Transverse colon (tissue), 4 donors: ENCODE measurements at regions not wholly inside any gene's neighbourhood (a gene's known extent, or its start where the extent isn't known, plus 50 kb on each side); places are given as distances from the start of the nearest gene placed in this dataset.

Source experiments
- DNase-seq: peaks from one replicate; pipeline ENCODE4 v3.0.0-alpha.2; 2019
- H3K27ac ChIP-seq, 4 donors: fragments of 200-600 bp; sonication (generic); 2 replicates each; pipeline ENCODE4 v1.5.1; 2016 to 2018; ENCODE audit warnings: inconsistent platforms in 4 of 4
- H3K27me3 ChIP-seq: fragments of 200-600 bp; sonication (generic); 2 replicates; pipeline ENCODE4 v1.5.1; 2017; ENCODE audit warnings: inconsistent platforms
- H3K36me3 ChIP-seq, 4 donors: fragments of 200-600 bp; sonication (generic); 2 replicates each; pipeline ENCODE4 v1.5.1; 2017 to 2019; ENCODE audit warnings: inconsistent platforms in 4 of 4
- H3K4me1 ChIP-seq, 4 donors: fragments of 200-600 bp; sonication (generic); 2 replicates each; pipeline ENCODE4 v1.5.1; 2017 to 2020; ENCODE audit warnings: inconsistent platforms in 4 of 4
- H3K4me3 ChIP-seq, 4 donors: fragments of 200-600 bp; sonication (generic); 1 replicate in 1 of 4; 2 replicates in 3 of 4; pipeline versions ENCODE4 v1.5.1 to v1.6.1; 2017 to 2019; ENCODE audit warnings: inconsistent platforms in 4 of 4
- H3K9me3 ChIP-seq, 2 donors: fragments of 200-600 bp; sonication (generic); 2 replicates each; pipeline ENCODE4 v1.5.1; 2017 to 2019; ENCODE audit warnings: inconsistent platforms in 2 of 2
- EP300 ChIP-seq: sonication (generic); formaldehyde crosslinking; IDR thresholded peaks from one replicate; pipeline ENCODE4 v1.6.1; 2017; ENCODE audit warnings: antibody characterized with exemption, low read depth
- POLR2A ChIP-seq: fragments of 450-650 bp; IDR thresholded peaks from one replicate; pipeline ENCODE4 v1.6.1; 2016; ENCODE audit warnings: antibody characterized with exemption, mild to moderate bottlenecking, moderate library complexity
- POLR2AphosphoS5 ChIP-seq, 3 donors: sonication (generic); formaldehyde crosslinking; IDR thresholded peaks; one replicate each; pipeline ENCODE4 v1.6.1; 2016; ENCODE audit warnings: antibody characterized with exemption in 3 of 3
- WGBS, 2 donors: methylation state at CpG; one replicate each; pipeline ENCODE4 v1.1.5; 2018; ENCODE audit warnings: low coverage in 1 of 2; 5-methylcytosine and 5-hydroxymethylcytosine counted together
- in situ Hi-C, 4 donors: fragments of 200-750 bp; cut with MboI; loops; one replicate each; pipeline versions ENCODE4 v1.15.0 to v1.15.1; 2017; ENCODE audit warnings: low sequenced_read_pairs in 3 of 4, low pct_ligation_motif_present in 1 of 4, low pct_unique_long_range_greater_than_20kb in 1 of 4
- intact Hi-C: fragments of 100-400 bp; cut with DNase I; formaldehyde crosslinking; loops from one replicate; pipeline ENCODE4 v1.15.1; 2023; ENCODE audit warnings: low total_unique reads
- TF ChIP-seq, protein P1 (sequence below), 5 experiments: fragments of 200-600 bp in 3 of 5; fragments of 450-650 bp in 2 of 5; sonication (generic) in 3 of 5; IDR thresholded peaks; 1 replicate in 2 of 5; 2 replicates in 3 of 5; pipeline ENCODE4 v1.5.1; 2016 to 2017; ENCODE audit warnings: antibody characterized with exemption in 5 of 5, inconsistent platforms in 3 of 5, mild to moderate bottlenecking in 2 of 5, moderate library complexity in 1 of 5

GRCh38 chr9:32875748-32876147 is 92.4 kb downstream of the TMEM215 start:
- WGBS, 2 donors: 38 to 57% methylated on average over 3 of the region's 3 CpGs
- no peak overlapping the region for H3K27ac ChIP-seq
- no peaks in the 10 kb centered on the region for H3K4me1 ChIP-seq
- no peaks in the 10 kb centered on the region for H3K9me3 ChIP-seq
- intact Hi-C loops (no loop called here), in situ Hi-C loops (no loop called here)
- TF ChIP-seq EP300 (no peak), POLR2A (no peak)
- TF ChIP-seq, protein P1, sequence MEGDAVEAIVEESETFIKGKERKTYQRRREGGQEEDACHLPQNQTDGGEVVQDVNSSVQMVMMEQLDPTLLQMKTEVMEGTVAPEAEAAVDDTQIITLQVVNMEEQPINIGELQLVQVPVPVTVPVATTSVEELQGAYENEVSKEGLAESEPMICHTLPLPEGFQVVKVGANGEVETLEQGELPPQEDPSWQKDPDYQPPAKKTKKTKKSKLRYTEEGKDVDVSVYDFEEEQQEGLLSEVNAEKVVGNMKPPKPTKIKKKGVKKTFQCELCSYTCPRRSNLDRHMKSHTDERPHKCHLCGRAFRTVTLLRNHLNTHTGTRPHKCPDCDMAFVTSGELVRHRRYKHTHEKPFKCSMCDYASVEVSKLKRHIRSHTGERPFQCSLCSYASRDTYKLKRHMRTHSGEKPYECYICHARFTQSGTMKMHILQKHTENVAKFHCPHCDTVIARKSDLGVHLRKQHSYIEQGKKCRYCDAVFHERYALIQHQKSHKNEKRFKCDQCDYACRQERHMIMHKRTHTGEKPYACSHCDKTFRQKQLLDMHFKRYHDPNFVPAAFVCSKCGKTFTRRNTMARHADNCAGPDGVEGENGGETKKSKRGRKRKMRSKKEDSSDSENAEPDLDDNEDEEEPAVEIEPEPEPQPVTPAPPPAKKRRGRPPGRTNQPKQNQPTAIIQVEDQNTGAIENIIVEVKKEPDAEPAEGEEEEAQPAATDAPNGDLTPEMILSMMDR (IDR thresholded peaks at IDR 0.05): no peak
- H3K4me3 ChIP-seq: no peak overlapping the region
- DNase-seq: no peak
- no peaks in the 10 kb centered on the region for H3K27me3 ChIP-seq
- no peaks in the 10 kb centered on the region for H3K36me3 ChIP-seq

DNA sequence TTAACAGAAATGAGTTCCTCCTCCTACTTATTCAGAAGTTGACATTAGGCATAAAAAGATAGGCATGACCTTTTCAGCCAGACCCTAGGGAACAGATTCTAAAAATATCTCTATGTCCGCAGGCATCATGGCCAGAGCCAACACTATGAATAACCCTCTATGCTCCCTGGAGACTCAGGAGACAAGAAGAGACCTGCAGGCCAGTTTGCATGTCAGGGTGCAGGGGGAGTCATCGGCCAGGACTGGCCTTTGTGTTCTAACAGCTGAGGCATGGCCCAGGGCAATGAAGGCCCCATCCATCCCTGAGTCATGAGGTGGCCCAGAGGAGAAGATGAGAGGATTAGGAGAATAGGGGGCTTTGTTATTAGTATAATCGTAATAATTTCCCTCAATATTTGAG is 93.8 kb downstream of the TMEM215 start:
- no peak for DNase-seq
- Histone ChIP-seq H3K27ac (no peak overlapping the region), H3K4me3 (no peak overlapping the region), H3K27me3 (no peaks in the 10 kb centered on the region), H3K9me3 (no peaks in the 10 kb centered on the region), H3K36me3 (no peaks in the 10 kb centered on the region), H3K4me1 (no peaks in the 10 kb centered on the region)
- WGBS, 2 donors: 56% methylated on average over 3 of the region's 3 CpGs; no CpG with 5 or more reads in 1 of the 2 donors
- TF ChIP-seq POLR2A (no peak), EP300 (no peak), POLR2AphosphoS5 (IDR thresholded peaks at IDR 0.05) (no peak)
- TF ChIP-seq, protein P1 (IDR thresholded peaks at IDR 0.05): no peak
- in situ Hi-C loops: no loop called here
- intact Hi-C loops: no loop called here

GRCh38 chr9:32877639-32878217 is 94.4 kb downstream of the TMEM215 start:
- no peaks in the 10 kb centered on the region for H3K4me1 ChIP-seq
- no peaks in the 10 kb centered on the region for H3K9me3 ChIP-seq
- in situ Hi-C loops (no loop called here), intact Hi-C loops (no loop called here)
- no peaks in the 10 kb centered on the region for H3K36me3 ChIP-seq
- no peaks in the 10 kb centered on the region for H3K27me3 ChIP-seq
- H3K27ac ChIP-seq: no peak overlapping the region
- no peak for DNase-seq
- no peak overlapping the region for H3K4me3 ChIP-seq
- TF ChIP-seq POLR2AphosphoS5 (IDR thresholded peaks at IDR 0.05): no peak
- WGBS, 2 donors: 71 to 80% methylated on average over 1 to 6 of the region's 6 CpGs

GRCh38 chr9:32879335-32879734 is 96.0 kb downstream of the TMEM215 start:
- Histone ChIP-seq H3K27me3 (no peaks in the 10 kb centered on the region), H3K4me1 (no peaks in the 10 kb centered on the region), H3K36me3 (no peaks in the 10 kb centered on the region), H3K27ac (no peak overlapping the region), H3K4me3 (no peak overlapping the region), H3K9me3 (no peaks in the 10 kb centered on the region)
- intact Hi-C loops: no loop called here
- TF ChIP-seq EP300: no peak
- TF ChIP-seq, protein P1 (IDR thresholded peaks at IDR 0.05): no peak
- TF ChIP-seq POLR2A: no peak
- no peak for TF ChIP-seq POLR2AphosphoS5 (IDR thresholded peaks at IDR 0.05)
- in situ Hi-C loops: no loop called here
- DNase-seq: no peak
- 56 to 60% methylated on average over 1 to 6 of the region's 6 CpGs for WGBS, 2 donors

GRCh38 chr9:32881948-32882347 is 98.6 kb downstream of the TMEM215 start:
- H3K27ac ChIP-seq: no peak overlapping the region
- in situ Hi-C loops (loop anchor here in 1 of 4 donors (10.0 kb wide), 1 partner anchor 57 kb away; no protein-coding TSS in a partner anchor), intact Hi-C loops (no loop called here)
- no peak for TF ChIP-seq POLR2AphosphoS5 (IDR thresholded peaks at IDR 0.05)
- TF ChIP-seq EP300: no peak
- TF ChIP-seq POLR2A: no peak
- TF ChIP-seq, protein P1 (IDR thresholded peaks at IDR 0.05): no peak
- no peaks in the 10 kb centered on the region for H3K4me1 ChIP-seq
- no peaks in the 10 kb centered on the region for H3K27me3 ChIP-seq
- DNase-seq: no peak
- H3K4me3 ChIP-seq: no peak overlapping the region
- WGBS, 2 donors: 90 to 92% methylated on average over 10 of the region's 10 CpGs
- H3K9me3 ChIP-seq: no peaks in the 10 kb centered on the region
- no peaks in the 10 kb centered on the region for H3K36me3 ChIP-seq
